K562 (cell line): ENCODE measurements at regions not wholly inside any gene's neighbourhood (a gene's known extent, or its start where the extent isn't known, plus 50 kb on each side); places are given as distances from the start of the nearest gene placed in this dataset.

Experiments
- ATAC-seq: fragments of 200-7000 bp; cut with Tn5 transposase; 3 replicates; pipeline ENCODE4 v1.9.1; 2020; ENCODE audit warnings: moderate library complexity
- BruUV-seq: library from RNA; stranded (reverse); fragments of 400-500 nt; replicated peaks from 2 replicates; lab custom pipeline; 2021; lab: Mats Ljungman, UMichigan
- CTCF ChIA-PET: fragments of 300-600 bp; formaldehyde crosslinking; extraction: SDS; loops from one replicate; lab custom pipeline; 2021; ENCODE audit warnings: low intra/inter-chr PET ratio; lab: Yijun Ruan, JAX
- POLR2A ChIA-PET: fragments of 300-600, 350-650 bp; sonication (Branson Sonifier 250); formaldehyde crosslinking; extraction: SDS; loops from one replicate; lab custom pipeline; 2021; ENCODE audit warnings: antibody characterized with exemption, inconsistent platforms; lab: Yijun Ruan, JAX
- DNase-seq, 4 experiments: peaks; one replicate each; pipeline versions ENCODE4 v3.0.0 to v3.0.0-alpha.2; 2011 to 2018; ENCODE audit warnings: low spot score in 3 of 4, mixed read lengths in 3 of 4; ENCODE audit errors: extremely low read depth in 1 of 4
- FAIRE-seq: peaks from 2 replicates; lab custom pipeline; 2011; peaks lifted over from hg19 to GRCh38; lab: Jason Lieb, UNC
- H2AFZ ChIP-seq: 2 replicates; pipeline ENCODE4 v1.6.0; 2011; ENCODE audit warnings: low read depth, low read length, control low read depth, inconsistent platforms
- H3K27ac ChIP-seq: fragments of 200-600 bp; 3 replicates; pipeline ENCODE4 v1.8.0; 2011; ENCODE audit warnings: low read depth, mild to moderate bottlenecking, control low read depth, inconsistent platforms, low read length, moderate library complexity, mixed read lengths; ENCODE audit errors: extremely low read depth
- H3K27me3 ChIP-seq, 2 experiments: fragments of 300-600 bp in 1 of 2; 2 replicates in 1 of 2; 3 replicates in 1 of 2; pipeline versions ENCODE4 v1.6.0 to v1.8.0; 2011; ENCODE audit warnings: inconsistent platforms in 2 of 2, low read length in 2 of 2, mild to moderate bottlenecking in 1 of 2, mixed read lengths in 1 of 2, moderate library complexity in 1 of 2; ENCODE audit not compliant: control insufficient read depth in 2 of 2, insufficient read depth in 2 of 2
- H3K36me3 ChIP-seq: fragments of 300-600 bp; 3 replicates; pipeline ENCODE4 v1.8.0; 2011; ENCODE audit warnings: mild to moderate bottlenecking, low read length, inconsistent platforms; ENCODE audit not compliant: control insufficient read depth, insufficient read depth
- H3K4me1 ChIP-seq, 2 experiments: fragments of 200-600 bp in 1 of 2; replicated peaks in 1 of 2; 2 replicates in 1 of 2; 3 replicates in 1 of 2; pipeline versions ENCODE4 v1.5.1 to v1.8.0; 2011; ENCODE audit warnings: inconsistent platforms in 2 of 2, low read length in 2 of 2, mild to moderate bottlenecking in 1 of 2, mixed read lengths in 1 of 2, moderate library complexity in 1 of 2; ENCODE audit not compliant: control insufficient read depth in 2 of 2, insufficient read depth in 2 of 2
- H3K4me2 ChIP-seq: 2 replicates; pipeline ENCODE4 v1.6.1; 2011; ENCODE audit warnings: low read length, control low read depth, inconsistent platforms, mixed read lengths; ENCODE audit not compliant: insufficient read depth
- H3K4me3 ChIP-seq: fragments of 200-600 bp; sonication (generic), shearing (Covaris generic); 2 replicates; pipeline ENCODE4 v1.5.1; 2016; ENCODE audit warnings: control low read depth, inconsistent platforms
- H3K79me2 ChIP-seq: fragments of 200-600 bp; 3 replicates; pipeline ENCODE4 v1.8.0; 2011; ENCODE audit warnings: low read length, inconsistent platforms; ENCODE audit not compliant: control insufficient read depth, insufficient read depth
- H3K9ac ChIP-seq, 2 experiments: 2 replicates each; pipeline versions ENCODE4 v1.6.0 to v1.6.1; 2011; ENCODE audit warnings: low read depth in 2 of 2, low read length in 2 of 2, control low read depth in 1 of 2, inconsistent platforms in 1 of 2, mild to moderate bottlenecking in 1 of 2, mixed read lengths in 1 of 2; ENCODE audit not compliant: insufficient read depth in 1 of 2
- H3K9me1 ChIP-seq: one replicate; pipeline ENCODE4 v1.6.0; 2011; ENCODE audit warnings: inconsistent platforms, mild to moderate bottlenecking, low read length, moderate library complexity; ENCODE audit not compliant: control insufficient read depth, insufficient read depth
- H3K9me3 ChIP-seq: replicated peaks from 2 replicates; pipeline ENCODE4 v1.5.1; 2011; ENCODE audit warnings: low read depth, low read length, inconsistent platforms; ENCODE audit not compliant: control insufficient read depth, insufficient read depth
- H4K20me1 ChIP-seq: replicated peaks from 2 replicates; pipeline ENCODE4 v1.6.1; 2011; ENCODE audit warnings: low read length, inconsistent platforms, mixed read lengths; ENCODE audit not compliant: control insufficient read depth, insufficient read depth
- CHD2 ChIP-seq: IDR thresholded peaks from 2 replicates; pipeline ENCODE4 v1.6.1; 2011; ENCODE audit warnings: low read depth, low read length
- CXXC5 ChIP-seq: fragments of 250-450 bp; sonication (Bioruptor Pico); IDR thresholded peaks from 2 replicates; pipeline ENCODE4 v1.8.0; 2022; ENCODE audit warnings: inconsistent platforms, mild to moderate bottlenecking, moderate library complexity
- DDX20 ChIP-seq: fragments of 450-650 bp; IDR thresholded peaks from 2 replicates; pipeline ENCODE4 v1.6.1; 2016; ENCODE audit warnings: missing genetic modification characterization, low read depth, mild to moderate bottlenecking, missing compliant biosample characterization, moderate library complexity
- FOXK1 ChIP-seq: sonication (generic); formaldehyde crosslinking; IDR thresholded peaks from 2 replicates; pipeline ENCODE4 v1.8.0; 2022; ENCODE audit warnings: missing genetic modification reagents, mild to moderate bottlenecking, borderline replicate concordance
- FUS ChIP-seq: fragments of 200-400 bp; formaldehyde crosslinking; optimal IDR thresholded peaks from 2 replicates; pipeline ENCODE3; 2017; ENCODE audit warnings: low read depth, low read length
- HDAC6 ChIP-seq: IDR thresholded peaks from 2 replicates; pipeline ENCODE4 v1.6.1; 2012; ENCODE audit warnings: low read depth, mild to moderate bottlenecking, control low read depth, inconsistent platforms, low read length, moderate library complexity
- JUN ChIP-seq, 2 experiments: sonication (generic) in 1 of 2; formaldehyde crosslinking in 1 of 2; IDR thresholded peaks; 2 replicates each; pipeline versions ENCODE4 v1.6.1 to v1.8.0; 2012 to 2022; ENCODE audit warnings: borderline replicate concordance in 2 of 2, mild to moderate bottlenecking in 2 of 2, improper control_type of control experiment in 1 of 2, low read depth in 1 of 2, low read length in 1 of 2, missing genetic modification reagents in 1 of 2
- NFE2 ChIP-seq: IDR thresholded peaks from 2 replicates; pipeline ENCODE4 v1.6.1; 2014; ENCODE audit warnings: antibody characterized with exemption, low read depth
- NONO ChIP-seq, 2 experiments: fragments of 200-400 bp in 1 of 2; fragments of 450-650 bp in 1 of 2; formaldehyde crosslinking in 1 of 2; IDR thresholded peaks; 2 replicates each; pipeline ENCODE4 v1.6.1; 2017; ENCODE audit warnings: low read depth in 2 of 2, mild to moderate bottlenecking in 2 of 2, moderate library complexity in 2 of 2, low read length in 1 of 2
- POLR2A ChIP-seq: fragments of 450-650 bp; conservative IDR thresholded peaks from 2 replicates; pipeline ENCODE4 v1.6.1; 2016
- RHOXF2B ChIP-seq: fragments of 250-450 bp; sonication (Bioruptor Pico); conservative IDR thresholded peaks from 2 replicates; pipeline ENCODE4 v1.5.1; 2021
- SREBF2 ChIP-seq: sonication (generic); formaldehyde crosslinking; IDR thresholded peaks from 2 replicates; pipeline ENCODE4 v1.4.0; 2020; ENCODE audit warnings: mild to moderate bottlenecking, missing genetic modification reagents
- ZFP36 ChIP-seq: fragments of 150-350 bp; IDR thresholded peaks from 2 replicates; pipeline ENCODE4 v1.6.1; 2018; ENCODE audit warnings: low read length, low read depth; ENCODE audit not compliant: partially characterized antibody
- ZKSCAN8 ChIP-seq: fragments of 200-800 bp; sonication (Bioruptor generic); IDR thresholded peaks from 2 replicates; pipeline ENCODE4 v1.6.1; 2016; ENCODE audit warnings: missing genetic modification characterization, missing compliant biosample characterization
- ZNF23 ChIP-seq: fragments of 250-450 bp; sonication (Bioruptor Pico); IDR thresholded peaks from 2 replicates; pipeline ENCODE4 v1.4.0; 2020; ENCODE audit warnings: mild to moderate bottlenecking
- WGBS: fragments of 100-300 bp; shearing (Covaris generic); methylation state at CpG from one replicate; pipeline ENCODE4 v1.1.6; 2016; ENCODE audit warnings: low coverage, mixed read lengths; ENCODE audit not compliant: insufficient coverage; ENCODE audit errors: missing lambda C conversion rate; 5-methylcytosine and 5-hydroxymethylcytosine counted together
- in situ Hi-C: fragments of 300-500 bp; cut with MboI; formaldehyde crosslinking; loops from 4 replicates; pipeline ENCODE4 v1.15.0; 2018; ENCODE audit warnings: inconsistent platforms, mixed read lengths
- intact Hi-C: fragments of 100-400 bp; cut with micrococcal nuclease; formaldehyde crosslinking; loops from 2 replicates; pipeline ENCODE4 v1.14.2; 2022
- TF ChIP-seq, protein P1 (sequence below): fragments of 450-650 bp; formaldehyde crosslinking; IDR thresholded peaks from 2 replicates; pipeline ENCODE4 v1.4.0; 2022; ENCODE audit warnings: missing genetic modification characterization
- TF ChIP-seq, protein P2 (sequence below): IDR thresholded peaks from 2 replicates; pipeline ENCODE4 v1.6.1; 2014; ENCODE audit warnings: antibody characterized with exemption

- no peak overlapping the region for H3K4me2 ChIP-seq
- no peaks in the 10 kb centered on the region for H3K4me1 ChIP-seq
- H3K36me3 ChIP-seq = no peaks in the 10 kb centered on the region
- H3K9me1 ChIP-seq = no peaks in the 10 kb centered on the region
- TF ChIP-seq RHOXF2B (CRISPR knock-in tag) = no peak
- TF ChIP-seq ZNF23 (CRISPR knock-in tag) = no peak
- TF ChIP-seq FOXK1 (CRISPR knock-in tag) = no peak
- TF ChIP-seq CHD2 = no peak
- no peak for TF ChIP-seq CXXC5 (CRISPR knock-in tag)
- no peak for TF ChIP-seq ZFP36
- no peak for TF ChIP-seq JUN (IDR thresholded peaks at IDR 0.05; ENCODE audit: borderline replicate concordance, low read depth, low read length)
- TF ChIP-seq JUN (CRISPR knock-in tag; IDR thresholded peaks at IDR 0.05; ENCODE audit: borderline replicate concordance) = no peak
- TF ChIP-seq NFE2 = no peak
- no peak overlapping the region for H3K4me3 ChIP-seq
- H3K79me2 ChIP-seq = no peaks in the 10 kb centered on the region
- ChIA-PET POLR2A (no interaction called here), CTCF (no interaction called here)
- H3K27ac ChIP-seq = no peak overlapping the region
- no TSS peak for BruUV-seq
- no peaks in the 10 kb centered on the region for H3K9me3 ChIP-seq
- WGBS = 0% methylated on average over 2 of the region's 3 CpGs
- no peak overlapping the region for H3K9ac ChIP-seq
- H3K27me3 ChIP-seq = no peaks in the 10 kb centered on the region
- intact Hi-C loops = no loop called here
- FAIRE-seq (no peak), DNase-seq (no peak), ATAC-seq (no peak)
- in situ Hi-C loops = no loop called here
- H4K20me1 ChIP-seq = no peaks in the 10 kb centered on the region
- no peak overlapping the region for H2AFZ ChIP-seq
Measured at GRCh38 chr20:6942266-6942665, 174.8 kb downstream of the BMP2 start.

DNA sequence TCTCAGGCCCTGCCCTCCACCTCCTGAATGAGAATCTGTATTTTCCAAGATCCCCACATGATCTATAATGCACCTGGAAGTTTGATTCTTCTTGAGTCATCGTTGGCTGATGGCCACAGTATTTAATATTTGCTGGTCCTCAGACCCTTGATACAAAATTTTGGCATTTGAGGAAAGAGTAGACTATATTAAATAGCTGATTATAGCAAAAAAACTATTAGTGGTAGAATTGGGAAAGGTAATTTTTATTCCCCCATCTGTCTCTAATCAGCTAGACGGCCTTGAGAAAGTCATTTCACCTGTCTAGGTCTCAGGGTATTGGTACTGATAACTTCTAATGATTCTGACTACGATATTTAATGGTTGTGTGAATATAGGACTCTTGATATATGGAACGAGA lies 176.8 kb downstream of the BMP2 start:
- Histone ChIP-seq H3K4me1 (no peaks in the 10 kb centered on the region), H3K27me3 (no peaks in the 10 kb centered on the region), H3K79me2 (no peaks in the 10 kb centered on the region), H3K36me3 (no peaks in the 10 kb centered on the region), H3K9me1 (no peaks in the 10 kb centered on the region), H3K27ac (no peak overlapping the region), H3K9ac (no peak overlapping the region), H3K4me2 (no peak overlapping the region), H3K9me3 (no peaks in the 10 kb centered on the region), H2AFZ (no peak overlapping the region), H4K20me1 (no peaks in the 10 kb centered on the region), H3K4me3 (no peak overlapping the region)
- no TSS peak for BruUV-seq
- intact Hi-C loops (no loop called here), in situ Hi-C loops (no loop called here)
- CTCF ChIA-PET = no interaction called here
- ATAC-seq (no peak), DNase-seq (no peak), FAIRE-seq (no peak)
- POLR2A ChIA-PET = no interaction called here
- WGBS = 0% methylated on average over 4 of the region's 4 CpGs
- TF ChIP-seq DDX20 (tag) (no peak), HDAC6 (no peak), FUS (no peak), NONO (IDR thresholded peaks at IDR 0.05; ENCODE audit: low read depth in 2 of 2, low read length in 1 of 2) (no peak), ZKSCAN8 (CRISPR knock-in tag) (no peak), SREBF2 (CRISPR knock-in tag) (no peak), POLR2A (no peak)
- TF ChIP-seq, protein P1, sequence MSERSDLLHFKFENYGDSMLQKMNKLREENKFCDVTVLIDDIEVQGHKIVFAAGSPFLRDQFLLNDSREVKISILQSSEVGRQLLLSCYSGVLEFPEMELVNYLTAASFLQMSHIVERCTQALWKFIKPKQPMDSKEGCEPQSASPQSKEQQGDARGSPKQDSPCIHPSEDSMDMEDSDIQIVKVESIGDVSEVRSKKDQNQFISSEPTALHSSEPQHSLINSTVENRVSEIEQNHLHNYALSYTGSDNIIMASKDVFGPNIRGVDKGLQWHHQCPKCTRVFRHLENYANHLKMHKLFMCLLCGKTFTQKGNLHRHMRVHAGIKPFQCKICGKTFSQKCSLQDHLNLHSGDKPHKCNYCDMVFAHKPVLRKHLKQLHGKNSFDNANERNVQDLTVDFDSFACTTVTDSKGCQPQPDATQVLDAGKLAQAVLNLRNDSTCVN (CRISPR knock-in tag) = no peak
- TF ChIP-seq, protein P2, sequence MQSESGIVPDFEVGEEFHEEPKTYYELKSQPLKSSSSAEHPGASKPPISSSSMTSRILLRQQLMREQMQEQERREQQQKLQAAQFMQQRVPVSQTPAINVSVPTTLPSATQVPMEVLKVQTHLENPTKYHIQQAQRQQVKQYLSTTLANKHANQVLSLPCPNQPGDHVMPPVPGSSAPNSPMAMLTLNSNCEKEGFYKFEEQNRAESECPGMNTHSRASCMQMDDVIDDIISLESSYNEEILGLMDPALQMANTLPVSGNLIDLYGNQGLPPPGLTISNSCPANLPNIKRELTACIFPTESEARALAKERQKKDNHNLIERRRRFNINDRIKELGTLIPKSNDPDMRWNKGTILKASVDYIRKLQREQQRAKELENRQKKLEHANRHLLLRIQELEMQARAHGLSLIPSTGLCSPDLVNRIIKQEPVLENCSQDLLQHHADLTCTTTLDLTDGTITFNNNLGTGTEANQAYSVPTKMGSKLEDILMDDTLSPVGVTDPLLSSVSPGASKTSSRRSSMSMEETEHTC = no peak
